ENCODE measurements at regions not wholly inside any gene's neighbourhood (a gene's known extent, or its start where the extent isn't known, plus 50 kb on each side); places are given as distances from the start of the nearest gene placed in this dataset.

DNA sequence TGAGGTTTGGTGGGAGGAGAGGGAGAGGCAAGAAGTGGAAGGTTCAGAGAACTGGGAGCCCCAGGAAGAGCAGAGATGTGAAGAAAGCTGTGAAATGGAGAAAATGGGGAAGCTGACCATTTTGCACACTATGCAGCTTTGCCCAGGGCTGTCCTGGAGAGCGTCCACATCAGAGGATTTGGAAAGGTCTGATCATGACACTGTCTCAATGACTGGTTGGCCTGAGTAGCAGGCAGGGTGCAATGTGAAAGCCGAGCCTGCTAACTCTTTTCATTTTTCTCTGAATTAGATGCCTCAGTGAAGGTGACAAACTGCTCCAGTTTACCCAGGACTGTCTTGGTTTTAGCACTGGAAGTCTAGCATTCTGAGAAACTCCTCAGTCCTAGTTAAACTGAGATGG, 330.1 kb upstream of the RPS6KA3 start:
- DNase-seq, result no peak

DNA sequence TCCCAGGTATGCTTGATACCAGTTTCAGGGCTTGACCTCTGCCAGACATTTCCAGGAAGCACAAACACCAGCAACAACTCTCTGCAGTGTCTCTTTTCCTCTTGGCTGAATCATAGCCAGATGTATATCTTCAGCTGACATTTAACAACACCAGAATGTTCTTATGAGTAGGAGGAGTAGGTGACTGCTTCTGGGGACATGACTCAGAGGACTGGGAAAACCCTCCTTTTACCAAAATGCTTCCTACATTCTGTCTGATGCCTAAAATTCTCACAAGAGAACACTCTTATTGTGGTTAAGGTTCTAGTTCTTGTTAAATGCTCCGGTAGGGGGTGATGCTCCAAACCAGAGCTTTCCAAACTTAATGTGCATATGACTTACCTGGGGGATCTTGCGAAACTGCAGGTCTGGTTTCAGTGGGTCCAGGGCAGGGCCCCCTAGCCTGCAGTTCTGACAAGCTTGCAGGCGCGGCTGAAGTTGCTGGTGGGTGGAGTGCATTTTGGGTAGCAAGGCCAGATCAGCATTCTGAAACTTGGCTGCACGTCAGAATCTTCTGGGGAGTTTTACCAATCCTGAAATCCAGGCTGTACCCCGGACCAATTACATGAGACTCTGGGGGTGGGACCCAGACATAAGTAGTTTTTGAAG, 329.3 kb upstream of the RPS6KA3 start:
- no peak for DNase-seq

DNA sequence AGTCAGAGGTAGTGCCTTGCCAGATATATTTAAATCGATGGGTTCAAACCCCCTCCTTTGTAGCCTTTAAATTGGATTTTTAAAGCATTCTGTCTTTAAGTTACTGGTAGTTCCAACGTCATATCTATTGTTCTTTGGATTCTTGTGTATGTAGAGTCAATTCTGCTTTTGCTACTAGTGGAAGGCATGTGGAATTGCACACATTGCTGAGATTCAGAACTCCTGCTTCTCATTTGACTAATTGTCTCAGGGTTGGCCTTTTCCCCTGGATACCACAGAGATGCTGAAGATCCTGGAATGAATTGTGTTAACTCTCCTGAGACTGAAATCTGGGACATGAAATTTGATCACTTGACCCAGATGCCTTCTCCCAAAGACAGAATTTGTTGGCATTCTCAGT, 328.3 kb upstream of the RPS6KA3 start:
- no peak for DNase-seq

DNA sequence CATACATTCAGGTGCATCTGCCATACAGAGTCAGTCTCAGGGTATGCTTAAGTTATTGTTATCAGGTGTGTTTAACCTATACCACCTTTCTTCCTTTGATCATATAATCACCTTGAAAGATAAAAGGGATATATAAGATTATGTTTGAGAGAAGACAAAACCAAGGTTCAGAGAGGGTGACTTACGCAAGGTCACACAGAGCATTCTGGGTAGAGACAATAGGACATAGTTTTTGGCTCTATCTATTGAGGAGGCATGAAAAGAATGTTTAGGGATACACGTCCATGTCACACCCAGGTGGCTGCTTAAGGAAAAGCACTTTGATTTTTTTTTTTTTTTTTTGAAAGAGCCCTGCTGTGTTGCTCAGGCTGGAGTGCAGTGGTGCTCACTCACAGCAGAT, 327.1 kb upstream of the RPS6KA3 start:
- DNase-seq, result no peak

DNA sequence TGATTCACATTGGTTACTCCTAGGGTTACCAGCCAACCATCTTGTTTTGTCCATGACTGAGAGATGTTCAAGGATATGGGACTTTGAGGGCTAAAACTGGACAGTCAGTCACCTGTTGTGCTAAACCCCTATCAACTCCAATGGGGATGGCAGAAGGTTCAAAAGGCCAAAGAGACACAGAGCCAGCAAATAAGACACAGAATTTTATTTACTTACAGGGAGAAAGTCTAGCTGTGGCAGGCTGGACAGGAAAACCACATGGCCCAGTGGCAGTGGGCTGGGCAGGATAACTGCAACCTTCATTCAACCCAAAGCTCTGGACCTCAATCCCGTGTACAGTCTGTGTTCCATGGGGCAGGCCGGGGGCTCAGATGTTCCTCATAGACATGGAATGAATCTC, 326.7 kb upstream of the RPS6KA3 start:
- DNase-seq, result no peak

DNA sequence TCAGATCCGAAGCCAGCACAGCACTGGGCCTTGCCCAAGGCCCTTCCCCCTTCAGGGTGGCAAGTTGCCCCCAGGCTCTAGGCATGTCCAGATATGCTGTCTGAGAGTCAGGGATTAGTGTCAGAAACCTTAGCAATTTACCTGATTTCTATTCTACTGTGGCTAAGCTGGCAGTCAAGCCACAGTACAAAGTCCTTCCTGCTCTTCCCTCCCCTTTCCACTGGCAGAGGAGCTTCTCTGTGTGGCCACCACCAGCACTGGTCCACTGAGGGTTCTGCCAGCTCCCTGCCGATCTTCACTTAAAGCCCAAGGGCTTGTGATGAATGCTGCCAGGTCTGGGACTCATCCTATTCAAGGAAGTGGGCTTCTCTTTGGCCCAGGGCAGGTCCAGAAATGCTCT, 324.5 kb upstream of the RPS6KA3 start:
- no peak for DNase-seq

DNA sequence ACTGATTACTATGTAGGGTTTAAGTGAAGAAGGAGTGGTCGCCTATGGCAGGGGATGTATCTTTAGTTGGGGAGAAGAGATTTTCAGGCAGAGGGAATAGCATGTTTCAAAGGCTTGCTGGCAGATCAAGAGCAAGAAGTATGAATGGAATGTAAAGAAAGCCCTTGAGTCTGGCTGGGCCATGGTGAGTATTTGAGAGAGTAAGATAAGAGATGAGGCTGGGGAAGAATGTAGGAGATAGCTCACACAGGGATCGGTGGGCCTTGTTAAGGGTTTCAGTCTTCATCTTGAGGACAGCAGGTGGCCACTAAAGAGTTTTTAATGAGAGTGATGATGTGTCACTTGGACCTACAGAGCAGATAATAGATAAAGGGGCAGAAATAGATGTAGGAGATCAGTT, 319.1 kb upstream of the RPS6KA3 start:
- no peak for DNase-seq

DNA sequence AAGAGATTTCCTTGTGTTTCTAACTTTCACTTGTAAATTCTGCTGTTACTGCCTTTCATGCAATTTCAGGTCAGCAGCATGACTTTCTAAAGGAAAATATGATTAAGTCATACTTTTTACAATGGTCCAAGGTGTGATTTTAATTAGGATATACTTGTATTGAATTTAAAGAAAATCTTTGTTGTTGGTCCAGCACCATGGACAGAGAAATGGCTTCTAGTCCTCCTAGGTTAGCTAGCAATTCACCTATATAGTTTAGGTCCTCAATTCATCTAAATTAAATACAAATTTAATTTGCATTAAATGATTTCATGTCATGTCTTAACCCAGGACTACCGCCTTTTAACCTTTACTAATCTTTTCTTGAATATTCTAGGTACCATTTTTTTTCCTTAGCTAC, 304.9 kb upstream of the RPS6KA3 start:
- peak in 1 of 2 experiments; percentile 1 for DNase-seq

DNA sequence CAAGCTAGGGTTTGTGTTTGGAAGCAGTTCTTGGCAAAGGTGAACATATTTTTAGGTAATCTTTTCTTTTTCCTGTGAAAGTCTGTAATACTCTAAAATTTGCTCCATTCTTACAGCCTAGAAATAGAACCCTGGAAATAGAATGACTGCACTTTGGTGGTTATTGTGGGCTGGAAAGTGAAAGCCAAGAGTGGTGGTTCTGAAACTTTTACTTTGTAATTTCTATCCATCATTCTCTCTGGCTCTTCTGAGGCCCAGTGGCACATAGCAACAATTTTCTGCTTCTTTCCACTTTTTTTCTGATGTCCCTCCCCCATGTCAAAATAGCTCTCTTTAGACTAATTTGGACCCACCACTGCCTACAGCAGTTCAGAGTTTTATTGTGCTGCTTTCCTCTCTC, 300.4 kb upstream of the RPS6KA3 start:
- no peak for DNase-seq

DNA sequence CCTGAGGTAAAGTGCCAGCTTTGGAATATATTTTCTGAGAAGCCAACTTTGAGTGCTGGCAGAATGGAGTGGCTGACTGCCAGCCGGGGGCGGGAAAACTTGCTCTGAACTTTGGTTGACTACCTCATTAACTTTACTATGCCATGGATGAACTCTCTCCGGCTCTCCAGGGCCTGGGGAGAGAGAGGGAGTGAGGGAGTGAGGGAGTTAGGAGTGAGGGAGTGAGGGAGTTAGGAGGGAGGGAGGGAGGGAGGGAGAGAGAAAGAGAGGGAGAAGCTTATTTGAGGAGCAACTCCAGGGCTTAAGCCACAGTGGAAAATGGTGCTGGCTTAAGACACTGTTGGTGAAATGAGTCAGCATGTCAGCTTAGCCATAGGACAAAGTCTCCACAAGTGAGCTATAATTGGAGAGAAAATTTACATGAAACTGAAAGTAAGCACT, 280.9 kb upstream of the RPS6KA3 start:
- DNase-seq, result no peak

DNA sequence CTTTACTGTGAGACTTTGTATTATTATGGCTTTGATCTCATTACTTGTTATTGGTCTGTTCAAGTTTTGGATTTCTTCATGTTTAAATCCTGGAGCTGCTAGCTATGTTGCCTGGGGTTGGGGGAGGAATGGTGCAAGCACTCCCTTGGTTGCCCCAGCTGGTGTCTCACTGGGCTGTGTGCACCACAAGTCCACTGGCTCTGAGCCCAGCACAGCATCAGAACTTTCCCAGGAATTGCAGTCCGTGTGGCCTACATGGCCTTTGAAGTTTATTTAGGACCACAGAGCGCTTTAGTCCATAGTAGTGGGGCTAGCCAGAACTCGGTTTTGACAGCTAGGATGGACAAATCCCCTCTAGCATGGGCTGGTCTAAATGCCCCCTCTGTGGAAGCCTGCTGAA, 278.8 kb upstream of the RPS6KA3 start:
- no peak for DNase-seq

DNA sequence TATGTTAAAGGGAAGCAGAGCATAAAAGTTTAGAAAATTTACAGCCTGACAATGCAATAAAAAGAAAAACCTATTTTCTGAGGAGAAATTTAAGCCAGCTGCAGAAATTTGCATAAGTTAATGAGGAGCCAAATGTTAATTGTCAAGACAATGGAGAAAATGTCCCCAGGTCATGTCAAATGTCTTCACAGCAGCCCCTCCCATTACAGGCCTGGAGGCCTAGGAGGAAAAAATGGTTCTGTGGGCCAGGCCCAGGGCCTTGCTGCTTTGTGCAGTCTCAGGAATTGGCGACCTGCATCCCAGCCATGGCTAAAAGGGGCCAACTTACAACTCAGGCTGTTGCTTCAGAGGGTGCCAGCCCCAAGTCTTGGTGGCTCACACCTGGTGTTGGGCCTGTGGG, 275.4 kb upstream of the RPS6KA3 start:
- no peak for DNase-seq

DNA sequence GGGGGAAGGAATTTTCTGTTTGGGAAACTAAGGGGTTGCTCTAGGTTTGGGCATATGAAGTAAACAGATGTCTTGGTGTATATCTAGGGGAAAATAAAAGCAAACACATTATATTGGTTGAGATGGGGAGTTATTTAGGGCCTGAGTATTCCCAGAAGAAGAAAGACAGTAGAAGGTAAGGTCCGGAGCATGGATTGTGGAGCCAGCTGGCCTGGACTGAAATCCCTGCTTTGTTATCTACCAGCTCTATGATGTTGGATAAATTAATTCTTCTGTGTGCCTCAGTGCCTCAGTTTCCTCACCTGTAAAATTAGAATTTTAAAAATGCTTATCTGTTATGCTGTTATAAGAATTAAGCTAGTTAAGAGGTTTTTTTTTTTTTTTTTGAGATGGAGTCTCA, 272.3 kb upstream of the RPS6KA3 start:
- DNase-seq, result no peak

DNA sequence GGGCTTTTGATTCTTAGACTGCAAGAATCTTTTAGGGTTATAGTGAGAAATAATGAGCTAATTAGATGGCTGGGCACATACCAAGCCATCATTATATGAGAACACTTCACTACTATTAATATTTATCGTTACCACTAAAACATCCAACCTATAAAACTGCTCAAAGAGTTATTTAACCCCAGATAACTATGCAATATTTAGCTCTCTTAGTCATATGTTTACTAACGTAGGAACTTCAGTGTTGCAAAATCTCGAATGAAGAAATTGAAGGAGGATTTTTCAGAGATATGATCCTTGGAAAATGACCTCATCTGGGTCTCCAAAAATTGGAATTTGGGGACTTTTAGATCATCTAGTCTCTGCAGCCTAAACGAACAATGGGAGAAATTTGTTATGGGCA, 265.0 kb upstream of the RPS6KA3 start:
- no peak for DNase-seq

DNA sequence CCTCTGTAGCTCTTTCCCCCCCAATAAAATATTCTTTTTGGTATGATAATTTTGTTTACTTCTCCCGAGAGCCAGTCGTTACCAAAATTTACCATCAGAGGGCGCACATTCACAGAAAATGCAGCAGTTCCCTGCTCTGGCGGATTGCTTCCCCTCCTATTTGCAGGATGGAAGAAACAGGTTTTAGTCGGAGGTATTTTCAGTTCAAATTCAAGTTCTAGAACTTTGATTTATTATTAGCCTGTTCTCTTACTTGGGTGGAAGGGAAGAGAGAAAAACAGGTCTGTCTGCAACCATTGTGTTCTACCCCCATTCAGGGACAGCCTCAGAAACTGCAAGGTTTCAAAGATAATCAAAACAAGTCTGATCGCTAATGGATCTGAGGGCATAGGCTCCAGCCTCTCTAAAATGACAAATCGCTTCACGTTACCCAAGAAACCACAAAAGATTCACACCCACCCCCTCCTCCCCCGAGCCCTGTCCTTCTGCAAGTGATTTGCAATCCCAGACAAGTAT, 263.8 kb upstream of the RPS6KA3 start:
- DNase-seq, result peak; percentile 19

DNA sequence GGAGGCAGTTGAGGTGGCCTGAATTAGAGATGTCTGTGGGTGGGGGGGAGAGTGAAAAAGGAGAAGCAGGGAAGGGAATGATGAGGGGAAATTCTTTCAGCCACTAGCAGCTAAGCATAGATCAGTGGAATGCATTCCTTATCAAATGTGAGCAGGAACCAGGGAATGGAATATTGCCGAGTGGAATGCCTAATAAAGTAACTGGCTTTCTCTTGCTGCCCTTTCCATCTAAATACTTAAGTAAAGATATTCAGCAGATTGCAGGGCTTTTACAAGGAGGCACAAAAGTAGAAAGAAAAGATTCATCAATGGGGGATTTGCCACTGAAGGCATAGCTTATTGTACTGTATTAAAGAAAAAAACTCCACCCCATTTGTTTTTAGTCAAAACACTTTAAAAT, 263.0 kb upstream of the RPS6KA3 start:
- no peak for DNase-seq

DNA sequence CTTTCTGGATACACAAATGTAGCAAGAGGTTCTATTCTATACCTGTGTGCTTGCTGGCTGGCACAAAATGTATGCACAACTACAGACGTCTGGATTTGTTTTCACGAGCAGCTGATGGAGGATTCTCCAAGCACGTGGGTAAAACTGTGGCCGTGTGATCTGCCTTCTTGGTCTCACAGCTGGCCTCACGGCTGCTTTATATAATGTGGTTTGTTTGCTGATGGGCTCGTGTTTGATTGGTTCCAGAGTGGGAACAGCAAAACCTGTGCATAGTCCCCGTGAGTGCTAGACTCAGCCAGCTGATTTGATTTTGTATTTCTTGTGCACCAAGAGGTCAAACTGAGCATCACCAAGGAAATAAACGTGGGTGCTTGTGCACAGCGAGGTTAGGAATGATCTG, 262.6 kb upstream of the RPS6KA3 start:
- no peak for DNase-seq

DNA sequence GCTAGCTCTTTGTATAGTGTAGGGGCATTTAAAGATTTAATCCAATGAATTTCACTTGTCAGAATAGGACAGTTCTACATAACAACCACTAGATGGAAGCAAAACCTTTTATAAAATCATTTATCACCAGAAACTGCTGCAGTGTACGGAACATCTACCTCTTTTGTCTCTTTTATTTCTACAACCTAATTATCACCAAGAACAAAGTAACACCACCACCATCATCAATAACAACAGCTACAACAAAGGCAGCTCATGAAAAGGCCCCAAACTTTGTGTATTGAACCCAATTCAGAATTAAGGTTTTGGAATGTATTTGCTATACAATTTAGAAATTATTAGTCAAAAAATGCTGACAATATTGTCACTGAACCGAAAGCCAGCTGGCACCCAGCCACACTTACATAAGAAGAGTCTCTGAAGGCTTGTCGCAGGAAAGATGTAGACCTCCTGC, 260.9 kb upstream of the RPS6KA3 start:
- peak; percentile 61 to 63 for DNase-seq

DNA sequence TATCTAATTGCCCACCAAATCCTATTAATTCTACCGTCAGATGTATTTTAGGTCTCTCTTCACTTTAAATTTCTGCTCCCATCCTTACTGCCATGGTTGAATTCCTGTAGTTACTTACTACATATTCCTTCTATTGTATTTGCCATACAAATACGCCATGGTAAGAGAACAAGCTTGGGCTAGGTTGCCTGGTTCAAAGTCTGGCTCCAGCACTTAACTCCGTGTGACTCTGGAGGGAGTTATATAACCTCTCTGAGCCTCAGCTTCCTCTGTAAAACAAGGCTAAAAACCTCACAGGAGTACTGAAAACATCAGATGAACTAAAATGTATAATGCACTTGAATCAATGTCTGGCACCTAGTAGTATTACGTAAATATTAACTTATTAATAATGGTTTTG, 260.3 kb upstream of the RPS6KA3 start:
- DNase-seq, result no peak

DNA sequence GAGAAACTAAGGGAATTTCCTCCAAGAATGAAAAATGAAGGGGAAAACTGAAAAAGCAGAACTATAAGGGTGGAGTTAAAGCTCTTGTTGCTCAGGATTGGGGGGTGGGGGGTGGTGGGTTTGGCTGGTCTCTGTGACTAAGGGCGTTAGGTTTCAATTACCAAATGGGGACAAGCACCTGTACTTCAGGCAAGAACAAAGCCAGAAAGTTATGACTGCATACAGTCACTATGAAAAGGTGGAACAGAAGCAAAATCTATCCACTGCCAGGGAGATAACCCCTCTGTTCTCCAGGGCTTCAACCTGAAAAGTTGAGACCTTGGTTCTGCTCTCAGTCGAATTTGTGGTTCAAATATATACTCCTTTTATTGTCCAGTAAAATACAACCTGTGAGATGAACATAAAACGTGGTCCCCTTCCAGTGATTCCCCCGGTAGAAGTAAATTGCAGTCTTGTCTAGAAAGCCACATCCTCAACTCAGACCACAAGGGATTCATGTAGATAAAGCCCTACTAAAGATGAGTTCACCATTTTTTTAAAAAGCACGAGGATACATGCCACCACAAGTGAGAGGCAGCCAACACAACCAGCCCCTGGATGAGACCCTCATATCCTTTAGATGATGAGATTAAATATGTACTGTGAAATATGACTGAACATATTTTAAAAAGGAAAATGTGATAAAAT, 257.1 kb upstream of the RPS6KA3 start:
- peak; percentile 14 for DNase-seq

DNA sequence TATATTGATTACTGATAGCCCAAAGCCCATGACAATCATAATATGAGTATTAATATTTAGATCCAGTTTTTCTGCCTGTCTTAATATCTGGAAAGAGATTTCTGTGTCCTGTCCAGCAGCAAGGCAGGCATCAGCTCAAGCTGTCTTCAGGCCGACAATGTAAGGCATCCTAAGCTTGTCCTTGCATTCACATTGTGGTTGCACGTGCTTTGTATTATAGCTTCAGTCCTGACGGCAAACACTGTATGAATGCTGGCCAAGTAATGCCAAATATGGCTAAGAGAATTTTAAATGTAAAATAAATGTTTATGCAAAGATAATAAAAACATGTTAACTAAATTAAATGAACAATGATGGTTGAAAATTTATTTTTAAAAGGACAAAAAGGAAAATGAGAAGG, 255.7 kb upstream of the RPS6KA3 start:
- no peak for DNase-seq

DNA sequence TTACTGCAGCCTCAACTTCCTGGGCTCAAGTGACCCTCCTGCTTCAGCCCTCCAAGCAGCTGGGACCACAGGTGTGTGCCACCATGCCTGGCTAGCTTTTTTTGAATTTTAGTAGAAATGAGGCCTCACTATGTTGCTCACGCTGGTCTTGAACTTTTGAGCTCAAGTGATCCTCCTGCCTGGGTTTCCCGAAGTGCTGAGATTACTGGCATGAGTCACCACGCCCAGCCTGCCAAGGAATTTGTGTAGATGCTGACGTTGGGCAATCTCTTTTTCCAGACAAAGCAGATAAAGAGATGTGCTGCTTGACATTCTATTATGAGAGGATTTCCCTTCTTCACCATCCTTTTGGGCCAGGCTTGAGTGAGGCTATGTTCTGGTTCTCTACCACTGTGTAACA, 254.5 kb upstream of the RPS6KA3 start:
- no peak for DNase-seq

DNA sequence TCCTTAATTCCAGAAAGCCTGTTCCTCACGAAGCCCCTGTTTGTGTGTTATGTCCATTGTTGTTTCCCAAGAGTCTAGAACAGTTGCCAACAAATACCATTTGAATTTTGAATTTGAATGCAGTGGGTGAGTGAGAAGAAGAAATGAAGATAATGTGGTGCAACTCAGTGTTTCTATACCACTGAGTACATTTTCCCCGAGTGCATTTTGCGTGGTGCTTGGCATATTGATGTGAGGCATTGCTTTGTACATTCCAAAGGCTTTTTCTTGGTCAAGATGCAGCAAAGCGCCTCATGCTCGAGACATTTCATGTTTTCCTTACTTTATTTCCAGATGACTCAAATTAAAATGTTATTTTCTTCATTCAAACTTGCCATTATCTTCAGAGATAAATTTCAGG, 253.1 kb upstream of the RPS6KA3 start:
- no peak for DNase-seq

DNA sequence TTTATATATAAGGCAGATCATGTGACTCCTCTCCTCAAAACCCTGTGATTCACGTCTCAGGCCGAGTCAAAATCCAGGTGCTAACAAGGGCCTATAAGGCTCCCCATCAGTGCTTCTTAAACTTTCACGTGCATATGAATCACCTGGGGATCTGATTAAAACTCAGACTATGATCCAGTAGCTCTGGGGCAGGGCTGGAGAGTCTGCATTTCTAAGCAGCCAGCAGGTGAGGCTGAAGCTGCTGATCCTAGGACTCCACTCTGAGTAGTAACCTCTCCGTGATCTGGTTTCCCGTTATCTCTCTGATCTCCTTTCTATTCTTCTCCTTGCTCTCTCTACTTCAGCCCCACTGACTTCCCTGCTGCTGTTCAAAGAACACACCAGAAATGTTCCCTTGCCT, 252.4 kb upstream of the RPS6KA3 start:
- DNase-seq, result no peak

DNA sequence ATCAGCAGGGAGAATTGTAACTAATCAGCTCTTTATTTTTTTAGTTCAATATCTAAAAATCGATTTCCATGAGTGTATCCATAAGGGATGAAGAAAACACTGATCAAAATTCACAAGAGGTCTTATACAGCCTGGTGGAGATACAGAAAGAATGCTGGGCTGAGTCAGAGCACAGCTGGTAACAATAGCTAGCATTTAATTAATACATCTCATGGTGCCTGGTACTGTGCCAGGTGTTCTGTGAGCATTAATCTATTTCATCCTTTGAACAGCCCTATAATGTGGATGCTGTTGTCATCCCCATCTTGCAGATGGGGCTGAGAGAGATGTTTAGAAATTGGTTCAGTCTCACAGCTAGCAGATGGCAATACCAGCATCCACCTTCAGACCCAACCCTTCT, 250.9 kb upstream of the RPS6KA3 start:
- DNase-seq, result no peak

All from Kasumi-1 (cell line).